CD4-positive, alpha-beta T cell treated with Interleukin-17A for 1 hour (primary cell): ENCODE measurements at regions not wholly inside any gene's neighbourhood (a gene's known extent, or its start where the extent isn't known, plus 50 kb on each side); places are given as distances from the start of the nearest gene placed in this dataset.
"Not testable (repeated sequence)": the region's sequence is repeated elsewhere in the genome, so short reads cannot be mapped to it uniquely, and the experiment has no call there.

Experiments
- DNase-seq: peaks from one replicate; pipeline ENCODE4 v3.0.0-alpha.2; 2020

DNA sequence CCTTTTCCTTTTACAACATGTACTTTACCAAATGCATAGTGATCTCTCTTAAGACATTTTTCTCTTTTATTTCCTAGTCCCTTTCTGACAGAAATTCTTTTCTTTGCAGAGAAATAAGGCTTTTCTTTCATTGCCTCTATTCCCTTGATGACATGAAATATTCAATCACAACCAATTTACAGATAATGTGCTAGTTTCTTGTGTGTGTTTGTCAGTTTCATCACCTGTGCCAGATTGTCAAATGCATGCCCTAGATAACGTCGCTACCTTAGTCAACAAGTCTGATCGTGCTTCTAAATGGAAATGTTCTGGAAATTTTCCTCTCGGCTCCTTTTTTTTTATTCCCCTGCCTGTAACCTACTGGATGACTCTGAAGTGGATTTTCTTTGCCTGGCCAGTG is 478.1 kb downstream of the KLF5 start:
- no peak for DNase-seq

DNA sequence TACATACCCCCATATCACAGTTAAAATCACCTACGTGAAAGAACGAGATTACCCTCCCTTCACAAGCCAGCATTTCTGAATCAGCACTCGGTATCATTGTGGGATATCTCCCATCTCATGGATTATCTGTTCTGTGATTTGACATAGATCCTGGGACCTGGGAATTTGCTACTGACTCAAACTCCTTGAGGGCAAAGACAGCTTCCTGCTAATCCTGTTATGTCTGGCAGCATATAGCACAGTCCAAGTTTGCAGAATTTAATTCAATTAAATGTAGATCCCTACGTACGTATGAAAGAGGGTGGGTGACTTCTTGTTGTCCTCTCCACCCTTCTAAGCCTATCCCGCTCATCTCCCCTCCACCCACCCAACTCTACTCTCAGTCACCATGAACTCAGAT is 476.5 kb downstream of the KLF5 start:
- no peak for DNase-seq

DNA sequence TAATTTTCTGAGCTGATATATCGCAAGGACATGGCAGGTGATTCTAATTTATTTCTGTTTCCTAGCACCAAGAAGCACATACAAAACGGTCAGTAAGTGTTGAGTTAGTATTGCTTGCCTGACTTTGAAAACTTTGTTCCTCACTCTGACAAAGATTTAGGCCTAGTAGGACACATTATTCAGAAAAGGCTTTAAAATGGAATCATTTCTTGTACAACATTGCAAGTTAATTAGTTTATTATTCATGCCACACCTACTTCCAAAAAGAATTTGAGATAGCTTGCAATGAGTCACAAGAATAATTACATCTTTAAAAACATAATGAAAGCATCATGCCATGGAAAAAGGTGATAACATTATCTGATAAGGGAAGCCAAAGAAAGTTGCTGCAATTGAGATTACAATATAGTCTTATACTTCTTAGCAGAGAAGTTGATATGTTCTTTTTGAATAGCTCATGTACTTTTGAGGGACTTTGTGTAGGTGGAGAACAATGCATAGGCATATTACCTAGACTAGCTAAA is 474.2 kb downstream of the KLF5 start:
- no peak for DNase-seq

DNA sequence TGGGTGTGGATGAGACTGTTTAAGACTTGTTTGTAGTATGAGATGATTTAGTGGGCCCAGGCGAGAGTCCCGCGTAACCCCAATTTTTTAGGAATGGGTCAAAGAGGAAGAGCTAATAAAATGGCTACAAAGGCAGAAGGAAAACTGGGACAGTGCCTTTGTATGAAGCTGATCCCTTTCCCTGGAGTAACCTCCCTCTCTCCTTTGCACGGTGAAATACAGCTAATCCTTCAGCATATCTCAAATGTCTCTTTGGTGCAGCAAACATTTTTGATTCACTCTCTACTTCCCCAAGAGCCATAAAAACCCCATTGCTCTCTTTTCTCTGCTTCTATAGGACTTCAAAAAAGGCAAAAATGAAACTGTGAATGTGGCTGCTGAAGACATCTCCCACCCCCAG is 473.8 kb downstream of the KLF5 start:
- no peak for DNase-seq

GRCh38 chr13:73531014-73531413 is 472.2 kb downstream of the KLF5 start:
- no peak for DNase-seq

DNA sequence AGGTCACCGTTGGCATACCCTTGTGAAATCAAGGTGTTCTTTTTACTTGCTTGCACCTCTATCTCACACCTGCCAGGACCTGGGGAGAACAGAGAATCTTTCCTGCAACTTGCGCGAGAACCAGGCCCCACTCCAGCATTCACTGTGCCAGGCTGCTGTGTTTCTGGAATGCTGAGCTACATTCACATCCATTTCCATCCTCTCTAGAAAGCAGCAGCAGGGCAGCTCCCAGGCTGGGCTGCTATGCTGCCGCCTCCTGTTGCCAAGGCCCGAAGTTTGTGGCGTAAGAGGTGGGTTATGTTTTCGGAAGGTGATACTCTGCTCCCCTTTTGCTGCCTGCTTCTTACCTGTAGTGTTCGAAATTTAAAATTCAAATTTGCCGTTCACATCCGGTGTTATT is 464.1 kb downstream of the KLF5 start:
- no peak for DNase-seq

- no peak for DNase-seq
These were observed 463.2 kb downstream of the KLF5 start for GRCh38 chr13:73521985-73522524.

GRCh38 chr13:73521290-73521624 is 462.5 kb downstream of the KLF5 start:
- peak; percentile 40 for DNase-seq

DNA sequence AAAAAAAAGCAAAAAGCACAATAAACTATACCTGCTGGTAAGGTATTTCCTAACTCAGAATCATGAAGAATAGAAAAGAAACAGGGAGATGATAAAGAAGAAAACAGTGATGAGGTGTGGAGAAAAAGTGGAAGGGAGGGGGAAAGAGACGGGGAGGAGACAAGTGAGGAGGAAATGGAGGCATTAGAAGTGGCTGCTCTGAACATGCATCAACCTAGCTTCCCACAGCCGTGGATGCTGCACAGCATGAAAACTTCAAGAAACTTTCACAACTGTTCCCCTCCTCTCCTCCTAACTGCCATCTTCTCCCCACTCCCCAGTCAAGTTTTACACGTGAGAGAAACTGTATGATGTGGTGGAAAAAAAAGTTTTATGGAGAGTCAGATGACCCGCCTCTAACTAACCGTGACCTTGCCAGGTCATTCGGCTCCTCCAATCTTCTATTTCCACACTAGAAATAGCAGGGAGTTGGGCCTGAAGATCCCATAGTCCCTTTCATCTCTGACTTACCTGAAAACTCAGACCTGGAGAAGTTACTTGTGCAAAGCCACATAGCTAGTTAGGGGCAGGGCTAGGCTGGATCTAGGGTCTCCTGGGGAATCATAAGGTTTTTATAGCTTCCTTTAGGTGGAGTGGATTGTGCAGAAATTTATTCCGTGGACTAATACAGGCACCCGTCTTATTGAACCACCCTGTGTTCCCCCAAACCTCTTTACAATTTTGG is 461.9 kb downstream of the KLF5 start:
- DNase-seq: peak; percentile 17

- DNase-seq: not testable (repeated sequence)
These were observed 461.3 kb downstream of the KLF5 start for GRCh38 chr13:73520135-73520534.

DNA sequence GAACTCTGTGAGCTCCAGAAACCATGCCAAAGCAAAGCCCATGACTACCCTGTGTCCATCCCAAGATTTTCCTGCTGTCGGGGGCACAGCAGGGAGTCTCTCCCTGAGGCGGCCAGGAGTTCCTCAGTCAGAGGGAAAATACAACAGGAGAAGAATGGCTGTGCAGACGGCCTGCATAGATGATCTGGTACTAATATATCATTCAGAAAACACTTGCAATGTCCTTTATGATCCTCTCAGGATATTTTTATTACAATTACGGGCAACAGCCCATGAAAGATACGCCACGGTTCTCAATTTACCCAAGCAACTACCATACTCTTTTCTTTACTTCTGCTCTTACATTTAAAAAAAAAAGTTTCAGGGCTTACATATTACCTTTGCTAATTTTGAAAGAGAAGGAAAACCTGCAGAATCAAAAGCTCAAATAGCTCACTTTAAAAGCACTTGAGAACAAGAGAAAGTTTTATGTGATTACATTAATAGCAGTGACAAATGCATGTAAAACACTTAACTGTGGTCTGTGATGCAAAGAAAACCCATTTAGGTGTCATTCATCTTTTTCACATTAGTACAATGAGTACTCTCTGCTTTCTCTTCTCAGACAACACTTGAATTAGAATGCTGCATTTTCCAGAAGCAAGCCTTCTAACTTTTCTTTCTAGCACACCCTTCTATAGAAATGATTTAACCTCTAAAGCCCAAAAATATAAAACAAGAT is 460.8 kb downstream of the KLF5 start:
- no peak for DNase-seq

DNA sequence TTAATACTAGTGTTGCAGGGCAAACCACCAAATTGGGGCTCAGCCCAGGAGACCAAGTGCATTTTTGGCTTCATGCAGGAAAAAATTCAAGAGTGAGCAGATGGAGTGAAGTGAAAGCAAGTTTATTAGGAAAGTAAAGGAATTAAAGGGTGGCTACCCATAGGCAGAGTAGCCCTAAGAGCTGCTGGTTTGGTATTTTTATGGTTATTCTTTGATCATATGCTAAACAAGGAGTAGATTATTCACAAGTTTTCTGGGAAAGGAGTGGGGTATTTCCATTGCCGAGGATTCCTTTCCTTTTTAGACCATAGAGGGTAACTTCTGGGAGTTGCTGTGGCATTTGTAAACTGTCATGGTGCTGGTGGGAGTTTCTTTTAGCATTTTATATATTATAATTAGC is 459.0 kb downstream of the KLF5 start:
- no peak for DNase-seq

DNA sequence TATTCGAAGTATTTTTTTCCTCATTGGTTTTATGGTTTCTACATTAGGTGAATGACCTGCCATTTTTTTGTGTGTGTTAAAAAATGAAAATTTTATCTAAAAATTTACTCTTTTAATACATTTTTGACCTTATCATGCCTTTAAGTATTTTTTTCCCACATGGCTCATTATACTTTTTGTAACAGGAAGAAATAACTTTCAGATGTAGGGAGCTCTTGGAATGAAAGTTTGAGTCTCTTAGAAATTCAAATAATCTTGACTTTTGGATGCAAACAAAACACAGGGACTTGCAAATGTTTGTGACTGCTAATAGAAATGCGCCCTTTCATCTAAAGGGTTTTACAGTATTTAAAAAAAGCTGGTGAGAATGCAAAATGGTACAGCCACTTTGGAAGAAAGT is 457.9 kb downstream of the KLF5 start:
- DNase-seq: no peak

GRCh38 chr13:73514208-73514607 is 455.4 kb downstream of the KLF5 start:
- no peak for DNase-seq

DNA sequence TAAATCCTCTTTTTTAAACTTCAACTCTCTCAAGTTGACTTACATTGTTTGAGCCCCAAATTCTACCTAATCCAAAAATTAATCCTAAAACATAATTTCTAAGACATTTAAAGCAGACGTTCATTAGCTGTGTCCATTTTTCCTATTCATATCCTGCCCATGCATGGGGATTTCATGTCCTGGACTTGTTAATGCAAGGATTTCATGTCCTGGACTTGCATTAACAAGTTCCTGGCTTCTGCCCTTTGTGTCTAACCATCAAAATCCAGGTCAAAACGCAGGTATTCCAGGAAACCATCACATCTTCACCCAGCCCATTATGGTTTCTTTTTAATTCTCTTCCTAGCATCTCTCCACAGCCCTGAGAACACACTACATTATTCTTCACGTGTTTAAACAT is 454.9 kb downstream of the KLF5 start:
- no peak for DNase-seq

DNA sequence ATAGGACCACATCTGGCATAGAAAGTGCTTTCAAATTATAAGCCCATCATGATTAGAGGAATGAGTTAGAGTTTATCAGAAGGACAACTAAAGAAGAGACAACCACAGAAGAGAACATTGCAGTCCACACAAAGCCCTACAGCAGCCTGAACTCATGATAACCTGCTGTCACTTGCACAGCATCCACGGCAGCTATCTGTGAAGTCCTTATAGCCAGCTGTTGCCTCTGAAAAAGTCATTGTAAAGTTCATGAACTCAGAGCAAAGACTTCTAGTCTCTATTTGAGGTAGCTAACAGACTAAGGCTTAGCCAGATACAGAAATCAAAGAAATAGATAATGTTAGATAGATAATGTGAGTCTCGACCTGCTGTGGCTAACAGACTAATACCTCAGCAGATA is 450.0 kb downstream of the KLF5 start:
- DNase-seq: no peak

DNA sequence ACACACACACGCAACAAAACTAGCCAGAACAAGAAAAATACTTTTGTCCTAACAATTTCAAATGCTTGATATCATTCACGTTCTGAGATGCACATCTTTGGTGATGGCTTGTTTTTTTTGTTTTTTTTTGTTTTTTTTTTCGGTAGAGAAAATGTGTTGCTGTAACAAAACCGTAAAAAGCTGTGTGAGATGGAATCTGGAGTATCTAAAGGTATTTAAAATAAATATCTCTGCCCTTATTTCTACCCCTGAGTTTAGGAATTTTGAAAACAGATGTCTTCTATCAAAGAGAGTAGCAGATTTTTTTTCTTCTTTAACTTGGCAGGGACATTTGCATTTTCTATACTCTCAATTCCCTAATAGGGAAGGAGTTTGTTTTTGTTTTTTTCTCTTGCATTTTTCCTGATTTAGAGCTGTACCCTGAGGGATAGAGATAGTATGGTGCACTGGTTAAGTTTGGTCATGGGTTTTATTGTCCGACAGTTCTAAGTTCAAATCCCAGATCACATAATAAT is 446.6 kb downstream of the KLF5 start:
- no peak for DNase-seq

- no peak for DNase-seq
These were observed 440.9 kb downstream of the KLF5 start for GRCh38 chr13:73499695-73500094.

DNA sequence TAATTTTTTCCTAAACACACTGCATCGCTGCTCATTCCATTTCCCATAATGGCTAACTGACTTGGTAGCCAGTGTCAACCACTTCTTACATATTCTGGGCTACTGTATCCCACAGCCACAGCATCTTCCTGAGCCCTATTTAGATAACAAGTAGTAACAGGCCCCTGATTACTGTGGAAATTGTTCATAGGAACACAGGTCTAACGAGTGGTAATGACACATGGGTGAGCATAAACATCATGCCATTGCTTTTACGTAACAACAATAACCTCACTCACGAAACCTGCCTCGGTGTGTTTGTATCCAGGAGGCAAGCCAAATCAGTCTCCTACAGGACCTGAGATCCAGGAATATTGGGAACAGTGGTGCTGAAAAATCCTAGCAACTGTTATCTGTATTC is 438.6 kb downstream of the KLF5 start:
- no peak for DNase-seq

GRCh38 chr13:73496711-73497110 is 437.9 kb downstream of the KLF5 start:
- DNase-seq: no peak

- no peak for DNase-seq
These were observed 434.0 kb downstream of the KLF5 start for GRCh38 chr13:73492811-73493210.

DNA sequence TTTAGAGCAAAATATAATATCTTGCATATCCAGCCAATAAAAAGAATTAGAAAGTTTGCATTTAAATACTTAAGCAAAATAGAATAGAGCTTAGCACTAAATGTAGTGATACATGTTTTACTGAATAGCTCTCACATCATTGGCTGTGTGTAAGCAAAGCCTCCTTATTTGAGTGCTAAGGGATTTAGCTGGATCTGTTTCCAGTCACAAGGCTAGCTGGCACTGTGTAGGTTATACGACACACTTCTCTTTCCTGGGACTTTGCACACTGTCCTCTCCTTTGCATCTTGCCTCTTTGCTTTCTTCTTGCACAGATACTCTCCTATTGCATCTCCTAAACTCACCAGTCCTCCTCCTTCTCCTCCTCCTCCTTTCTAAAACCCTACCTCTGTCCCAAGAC is 423.8 kb downstream of the KLF5 start:
- DNase-seq: no peak

DNA sequence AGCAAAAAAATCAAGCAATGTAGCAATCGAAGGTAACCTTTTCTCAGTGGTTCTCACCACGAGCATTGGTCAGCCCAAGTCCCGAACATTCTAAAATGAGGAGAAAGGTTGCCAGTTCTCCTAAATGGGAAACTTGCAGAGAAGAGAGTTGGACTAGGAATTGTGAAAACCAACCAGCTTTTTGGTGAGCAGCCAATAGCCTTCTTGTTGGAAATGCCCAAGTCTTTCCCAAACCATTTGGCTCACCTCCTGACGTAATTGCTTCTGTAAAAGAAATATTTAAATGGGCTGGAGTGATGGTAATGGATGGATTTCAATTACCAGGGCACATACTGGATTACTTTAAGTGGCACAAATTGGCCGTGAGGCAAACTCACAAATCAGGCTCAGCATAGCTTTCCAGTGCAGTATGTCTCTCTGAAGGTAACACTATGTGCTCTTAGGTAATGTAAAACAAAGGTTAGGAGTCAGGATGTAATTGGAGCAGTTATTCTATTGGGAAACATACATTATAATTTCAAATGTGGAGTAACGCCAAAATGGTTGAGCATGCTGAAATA is 423.2 kb downstream of the KLF5 start:
- no peak for DNase-seq
